OCI-LY1 (cell line): ENCODE measurements at regions not wholly inside any gene's neighbourhood (a gene's known extent, or its start where the extent isn't known, plus 50 kb on each side); places are given as distances from the start of the nearest gene placed in this dataset.

Experiments
- H2AFZ ChIP-seq: fragments of 200-600 bp; sonication (generic), shearing (Covaris generic); 2 replicates; pipeline ENCODE4 v1.6.0; 2014; ENCODE audit warnings: antibody characterized with exemption, mild to moderate bottlenecking, low read length
- H3F3A ChIP-seq: fragments of 200-600 bp; sonication (generic), shearing (Covaris generic); 2 replicates; pipeline ENCODE4 v1.6.0; 2014; ENCODE audit warnings: mild to moderate bottlenecking, antibody characterized with exemption, low read length, moderate library complexity; ENCODE audit not compliant: insufficient read depth
- H3K27ac ChIP-seq: fragments of 200-600 bp; sonication (generic); 2 replicates; pipeline ENCODE4 v1.5.1; 2014; ENCODE audit warnings: low read length, mixed run types, mild to moderate bottlenecking, low read depth; ENCODE audit not compliant: poor library complexity, severe bottlenecking
- H3K27me3 ChIP-seq: fragments of 200-600 bp; sonication (generic); 2 replicates; pipeline ENCODE4 v1.6.0; 2014; ENCODE audit warnings: antibody characterized with exemption, mild to moderate bottlenecking, low read length, moderate library complexity; ENCODE audit not compliant: insufficient read depth
- H3K36me3 ChIP-seq: fragments of 200-600 bp; sonication (generic); 2 replicates; pipeline ENCODE4 v1.6.1; 2014; ENCODE audit warnings: mild to moderate bottlenecking, antibody characterized with exemption, low read length, moderate library complexity, mixed read lengths; ENCODE audit not compliant: insufficient read depth
- H3K4me1 ChIP-seq: fragments of 200-600 bp; sonication (generic); 2 replicates; pipeline ENCODE4 v1.5.1; 2014; ENCODE audit warnings: mild to moderate bottlenecking, low read length, moderate library complexity; ENCODE audit not compliant: insufficient read depth, severe bottlenecking
- H3K4me2 ChIP-seq: fragments of 200-600 bp; sonication (generic), shearing (Covaris generic); 2 replicates; pipeline ENCODE4 v1.6.1; 2014; ENCODE audit warnings: low read length
- H3K4me3 ChIP-seq: fragments of 200-600 bp; sonication (generic); 2 replicates; pipeline ENCODE4 v1.5.1; 2014; ENCODE audit warnings: low read length, low read depth, mild to moderate bottlenecking, mixed read lengths; ENCODE audit not compliant: poor library complexity, severe bottlenecking
- H3K79me2 ChIP-seq: fragments of 200-600 bp; shearing (Covaris generic); 2 replicates; pipeline ENCODE4 v1.6.1; 2016; ENCODE audit warnings: mixed run types, low read length, mixed read lengths; ENCODE audit not compliant: insufficient read depth
- H3K9ac ChIP-seq: fragments of 200-600 bp; sonication (generic), shearing (Covaris generic); 2 replicates; pipeline ENCODE4 v1.6.1; 2014; ENCODE audit warnings: mild to moderate bottlenecking, low read length, mixed read lengths
- H3K9me2 ChIP-seq: fragments of 200-600 bp; sonication (generic), shearing (Covaris generic); 2 replicates; pipeline ENCODE4 v1.6.1; 2014; ENCODE audit warnings: low read depth, mild to moderate bottlenecking, low read length, mixed read lengths
- H3K9me3 ChIP-seq: fragments of 200-600 bp; shearing (Covaris generic); 2 replicates; pipeline ENCODE4 v1.6.1; 2014; ENCODE audit warnings: low read length, mixed read lengths
- H4K20me1 ChIP-seq: fragments of 200-600 bp; sonication (generic), shearing (Covaris generic); 2 replicates; pipeline ENCODE4 v1.6.0; 2016; ENCODE audit warnings: mild to moderate bottlenecking, low read length; ENCODE audit not compliant: insufficient read depth
- CTCF ChIP-seq: fragments of 200-600 bp; sonication (generic), shearing (Covaris generic); IDR thresholded peaks from 2 replicates; pipeline ENCODE4 v1.5.1; 2017; ENCODE audit warnings: mild to moderate bottlenecking, antibody characterized with exemption, low read length, moderate library complexity, mixed read lengths
- EZH2 ChIP-seq: fragments of 200-600 bp; sonication (generic), shearing (Covaris generic); IDR thresholded peaks from 2 replicates; pipeline ENCODE4 v1.8.0; 2017; ENCODE audit warnings: borderline replicate concordance, mixed run types, mild to moderate bottlenecking, antibody characterized with exemption, low read length, moderate library complexity, mixed read lengths

DNA sequence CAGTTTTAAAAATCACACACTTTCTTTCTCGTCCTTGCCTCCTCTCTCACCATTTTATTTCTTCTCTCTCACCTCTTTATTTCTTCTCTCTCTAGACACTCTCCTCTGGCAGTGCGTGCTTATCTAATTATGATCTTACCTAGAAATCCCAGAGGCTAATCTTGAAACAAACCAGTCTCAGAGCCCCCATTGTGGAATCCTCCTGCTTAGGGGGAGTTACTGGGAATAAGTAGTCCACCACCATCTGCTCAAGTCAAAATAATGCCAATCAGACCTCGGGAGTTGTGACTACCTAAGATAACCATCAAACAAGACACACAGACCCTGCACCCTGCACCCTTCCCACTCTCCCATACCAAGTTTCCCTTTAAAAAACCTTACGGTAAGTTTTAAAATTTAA lies 256.9 kb downstream of the POM121L12 start:
- H3K4me3 ChIP-seq = no peak overlapping the region
- no peak overlapping the region for H3K4me2 ChIP-seq
- peaks cover 33% of the 10 kb centered on the region for H3K4me1 ChIP-seq
- no peaks in the 10 kb centered on the region for H3K27me3 ChIP-seq
- no peak overlapping the region for H3K9ac ChIP-seq
- H3K79me2 ChIP-seq = no peaks in the 10 kb centered on the region
- no peaks in the 10 kb centered on the region for H4K20me1 ChIP-seq
- no peaks in the 10 kb centered on the region for H3K36me3 ChIP-seq
- H3K9me3 ChIP-seq = peaks cover 6% of the 10 kb centered on the region; the same call in 1 of the 2 replicates
- H3K27ac ChIP-seq = no peak overlapping the region
- no peaks in the 10 kb centered on the region for H3K9me2 ChIP-seq
- no peaks in the 10 kb centered on the region for H3F3A ChIP-seq
- H2AFZ ChIP-seq = peak overlapping the region; percentile 32; the same call in 1 of the 2 replicates
- TF ChIP-seq EZH2 (no peak), CTCF (no peak)

GRCh38 chr7:53302496-53303246 lies 267.2 kb downstream of the POM121L12 start:
- H3K4me2 ChIP-seq = no peak overlapping the region
- no peak overlapping the region for H3K9ac ChIP-seq
- no peaks in the 10 kb centered on the region for H4K20me1 ChIP-seq
- no peaks in the 10 kb centered on the region for H3K9me3 ChIP-seq
- peak overlapping the region; percentile 21 for H2AFZ ChIP-seq
- H3K27ac ChIP-seq = no peak overlapping the region
- no peaks in the 10 kb centered on the region for H3K9me2 ChIP-seq
- peaks cover 37% of the 10 kb centered on the region for H3K4me1 ChIP-seq
- TF ChIP-seq EZH2 = no peak
- no peak for TF ChIP-seq CTCF
- H3K4me3 ChIP-seq = no peak overlapping the region
- no peaks in the 10 kb centered on the region for H3F3A ChIP-seq
- no peaks in the 10 kb centered on the region for H3K27me3 ChIP-seq
- no peaks in the 10 kb centered on the region for H3K36me3 ChIP-seq
- H3K79me2 ChIP-seq = no peaks in the 10 kb centered on the region

GRCh38 chr7:53303781-53304180 lies 268.3 kb downstream of the POM121L12 start:
- Histone ChIP-seq H3K4me1 (peaks cover 33% of the 10 kb centered on the region), H3K27ac (peak overlapping the region; percentile 9), H3K9me2 (no peaks in the 10 kb centered on the region), H3K36me3 (no peaks in the 10 kb centered on the region), H3F3A (no peaks in the 10 kb centered on the region), H2AFZ (0 out of 2 replicates have a peak overlapping the region, but pooled peaks have one; percentile 4), H3K79me2 (no peaks in the 10 kb centered on the region), H3K9me3 (no peaks in the 10 kb centered on the region), H3K9ac (no peak overlapping the region), H3K27me3 (no peaks in the 10 kb centered on the region), H4K20me1 (no peaks in the 10 kb centered on the region), H3K4me2 (no peak overlapping the region; the same call in 1 of the 2 replicates), H3K4me3 (no peak overlapping the region)
- TF ChIP-seq CTCF (no peak), EZH2 (no peak)
